ENCODE measurements at regions not wholly inside any gene's neighbourhood (a gene's known extent, or its start where the extent isn't known, plus 50 kb on each side); places are given as distances from the start of the nearest gene placed in this dataset.

DNA sequence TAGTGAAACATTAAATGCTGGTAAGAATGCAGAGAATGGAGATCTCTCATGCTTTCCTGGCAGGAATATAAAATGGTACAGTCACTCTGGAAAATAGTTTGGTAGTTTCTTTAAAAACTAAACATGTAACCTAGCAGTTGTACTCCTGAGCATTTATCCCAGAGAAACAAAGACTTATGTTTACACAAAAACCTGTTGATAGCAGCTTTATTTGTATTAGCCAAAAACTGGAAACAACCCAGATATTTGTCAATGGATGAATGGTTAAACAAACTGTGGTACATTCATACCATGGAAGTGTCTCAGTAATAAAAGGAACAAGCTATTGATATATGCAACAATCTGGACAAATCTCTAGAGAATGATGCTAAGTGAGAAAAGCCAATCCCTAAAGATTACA, 81.7 kb upstream of the CTAGE1 start:
- TF ChIP-seq, protein P1, sequence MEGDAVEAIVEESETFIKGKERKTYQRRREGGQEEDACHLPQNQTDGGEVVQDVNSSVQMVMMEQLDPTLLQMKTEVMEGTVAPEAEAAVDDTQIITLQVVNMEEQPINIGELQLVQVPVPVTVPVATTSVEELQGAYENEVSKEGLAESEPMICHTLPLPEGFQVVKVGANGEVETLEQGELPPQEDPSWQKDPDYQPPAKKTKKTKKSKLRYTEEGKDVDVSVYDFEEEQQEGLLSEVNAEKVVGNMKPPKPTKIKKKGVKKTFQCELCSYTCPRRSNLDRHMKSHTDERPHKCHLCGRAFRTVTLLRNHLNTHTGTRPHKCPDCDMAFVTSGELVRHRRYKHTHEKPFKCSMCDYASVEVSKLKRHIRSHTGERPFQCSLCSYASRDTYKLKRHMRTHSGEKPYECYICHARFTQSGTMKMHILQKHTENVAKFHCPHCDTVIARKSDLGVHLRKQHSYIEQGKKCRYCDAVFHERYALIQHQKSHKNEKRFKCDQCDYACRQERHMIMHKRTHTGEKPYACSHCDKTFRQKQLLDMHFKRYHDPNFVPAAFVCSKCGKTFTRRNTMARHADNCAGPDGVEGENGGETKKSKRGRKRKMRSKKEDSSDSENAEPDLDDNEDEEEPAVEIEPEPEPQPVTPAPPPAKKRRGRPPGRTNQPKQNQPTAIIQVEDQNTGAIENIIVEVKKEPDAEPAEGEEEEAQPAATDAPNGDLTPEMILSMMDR (IDR thresholded peaks at IDR 0.05; ENCODE audit: low read depth, low read length), result no peak
- H3K4me3 ChIP-seq (replicated peaks in 1 of 2; ENCODE audit: low read depth in 2 of 2, low read length in 2 of 2), result no peak overlapping the region

DNA sequence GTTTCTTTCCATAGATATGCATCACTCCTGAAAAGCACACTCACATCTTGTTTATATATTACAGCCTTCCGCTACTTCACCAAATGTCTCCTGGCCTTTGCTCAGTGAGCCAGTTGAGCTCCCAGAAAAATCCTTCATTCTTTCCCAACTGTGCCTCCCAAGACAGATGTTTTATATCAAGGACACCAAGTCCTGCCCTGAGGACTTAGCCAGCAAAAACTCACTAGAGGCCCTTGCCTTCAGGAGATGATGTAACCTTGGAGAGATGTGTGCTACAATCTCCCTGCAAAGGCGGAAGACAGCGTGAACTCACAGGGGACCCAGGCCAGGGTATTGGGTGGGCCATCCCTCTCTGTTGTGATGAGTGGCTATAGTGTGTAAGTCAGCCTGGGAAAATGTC, 86.1 kb upstream of the CTAGE1 start:
- DNase-seq (ENCODE audit: low read depth in 2 of 2), result peak; percentile 61 to 93
- TF ChIP-seq, protein P1 (IDR thresholded peaks at IDR 0.05; ENCODE audit: low read depth, low read length), result no peak
- no peak overlapping the region for H3K4me3 ChIP-seq (replicated peaks in 1 of 2; ENCODE audit: low read depth in 2 of 2, low read length in 2 of 2)

More for the DNA sequence above, 81.7 kb upstream of the CTAGE1 start:
- no peak for DNase-seq (ENCODE audit: low read depth in 2 of 2)

DNA sequence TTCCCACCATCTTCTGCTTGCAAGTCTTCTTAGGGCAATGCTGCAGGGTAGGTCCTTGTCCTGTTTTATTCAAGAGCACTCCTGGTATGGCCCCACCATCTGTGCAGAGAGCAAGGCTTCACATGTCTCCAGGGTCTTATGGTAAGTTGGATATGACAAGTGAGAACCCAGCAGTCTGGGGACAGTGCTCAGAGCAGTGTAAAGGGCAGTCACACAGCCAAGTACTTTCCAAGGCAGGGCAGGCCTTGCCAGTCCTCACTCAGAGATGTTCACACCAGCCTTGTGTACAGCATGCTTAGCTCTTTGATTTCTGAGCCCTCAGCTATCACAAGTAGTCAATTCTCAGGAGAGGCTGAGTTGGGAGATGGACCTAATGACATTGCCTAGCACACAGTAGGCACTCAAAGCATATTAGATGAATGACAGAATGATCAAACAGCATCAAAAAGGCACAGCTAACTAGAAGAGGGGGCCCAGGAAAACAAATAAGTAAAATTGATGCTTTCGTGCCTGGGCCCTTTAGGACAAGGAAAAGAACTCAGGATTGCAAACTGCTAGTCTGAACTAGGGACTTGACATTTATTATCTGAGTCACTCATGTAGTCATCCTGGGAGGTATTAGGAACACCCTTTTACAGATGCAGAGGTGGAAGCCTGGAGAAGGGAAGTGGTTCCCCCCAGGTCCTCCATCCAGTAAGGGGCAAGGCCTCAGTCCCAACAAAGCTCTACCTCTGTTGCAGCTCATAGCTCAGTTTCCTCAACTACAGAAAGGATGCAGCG, 86.7 kb upstream of the CTAGE1 start:
- TF ChIP-seq, protein P1 (IDR thresholded peaks at IDR 0.05; ENCODE audit: low read depth, low read length), result no peak
- peak in 1 of 2 donors; percentile 56 for DNase-seq (ENCODE audit: low read depth in 2 of 2)
- no peak overlapping the region for H3K4me3 ChIP-seq (replicated peaks in 1 of 2; ENCODE audit: low read depth in 2 of 2, low read length in 2 of 2)

DNA sequence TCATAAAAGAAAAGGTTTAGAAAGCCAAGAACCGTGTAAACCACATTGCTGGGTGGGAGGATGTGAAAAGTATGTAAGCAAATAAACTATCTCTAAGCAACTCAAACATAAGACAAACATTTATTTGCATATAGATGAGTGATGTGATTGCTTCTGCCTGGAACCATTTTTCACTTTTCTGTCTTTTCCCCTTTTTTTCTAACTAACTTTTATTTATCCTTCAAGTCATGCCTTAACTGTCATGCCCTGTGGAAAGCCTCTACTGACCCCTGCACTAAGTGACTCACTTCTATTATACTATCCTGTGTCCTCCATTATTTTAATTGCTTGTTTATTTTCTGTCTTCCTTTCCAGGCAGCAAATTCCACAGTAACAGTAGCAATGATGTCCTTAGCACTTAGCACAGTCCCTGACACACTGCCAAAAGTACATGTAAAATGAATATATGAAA, 87.5 kb upstream of the CTAGE1 start:
- TF ChIP-seq, protein P1 (IDR thresholded peaks at IDR 0.05; ENCODE audit: low read depth, low read length), result no peak
- DNase-seq (ENCODE audit: low read depth in 2 of 2), result peak; percentile 40 to 42
- no peak overlapping the region for H3K4me3 ChIP-seq (replicated peaks in 1 of 2; ENCODE audit: low read depth in 2 of 2, low read length in 2 of 2)

DNA sequence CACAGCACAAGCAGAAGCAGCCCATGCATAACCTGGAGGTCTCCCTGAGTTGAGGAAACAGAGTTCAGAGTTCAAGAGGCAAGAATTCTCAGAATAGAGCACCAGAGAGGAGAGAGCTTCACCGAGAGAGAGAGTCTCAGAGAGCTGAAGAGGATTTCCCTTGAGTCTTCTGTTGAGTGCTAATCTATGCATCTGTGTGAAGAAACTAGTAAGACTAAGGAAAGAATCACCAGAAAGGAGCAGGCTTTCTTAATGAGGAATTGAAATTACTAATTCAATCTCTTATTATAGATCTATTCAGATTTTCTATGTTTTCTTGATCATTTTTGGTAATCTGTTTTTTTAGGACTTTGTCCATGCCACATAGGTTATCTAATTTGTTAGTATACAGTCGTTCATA, 89.3 kb upstream of the CTAGE1 start:
- no peak overlapping the region for H3K4me3 ChIP-seq (replicated peaks in 1 of 2; ENCODE audit: low read depth in 2 of 2, low read length in 2 of 2)
- TF ChIP-seq, protein P1 (IDR thresholded peaks at IDR 0.05; ENCODE audit: low read depth, low read length), result no peak
- no peak for DNase-seq (ENCODE audit: low read depth in 2 of 2)

DNA sequence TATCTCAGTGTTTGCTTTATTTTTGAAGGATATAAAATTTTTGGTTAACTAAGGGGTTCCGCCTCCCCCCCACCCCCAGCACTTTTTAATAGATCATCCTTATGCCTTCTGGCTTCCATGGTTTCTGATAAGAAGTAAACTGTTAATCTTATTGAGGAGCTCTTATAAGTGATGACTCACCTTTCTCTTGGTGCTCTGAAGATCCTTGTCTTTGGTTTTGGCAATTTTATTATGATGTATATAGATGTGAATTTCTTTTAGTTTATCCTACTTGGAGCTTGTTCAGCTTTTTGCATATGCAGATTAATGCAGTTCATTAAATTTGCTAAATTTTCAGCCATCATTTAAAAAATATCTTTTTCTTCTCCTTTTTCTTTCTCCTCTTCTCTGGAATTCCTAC, 91.7 kb upstream of the CTAGE1 start:
- no peak for DNase-seq (ENCODE audit: low read depth in 2 of 2)
- TF ChIP-seq, protein P1 (IDR thresholded peaks at IDR 0.05; ENCODE audit: low read depth, low read length), result no peak
- no peak overlapping the region for H3K4me3 ChIP-seq (replicated peaks in 1 of 2; ENCODE audit: low read depth in 2 of 2, low read length in 2 of 2)

Measured in cardiac fibroblast (primary cell).